ENCODE measurements at regions not wholly inside any gene's neighbourhood (a gene's known extent, or its start where the extent isn't known, plus 50 kb on each side); places are given as distances from the start of the nearest gene placed in this dataset.

DNA sequence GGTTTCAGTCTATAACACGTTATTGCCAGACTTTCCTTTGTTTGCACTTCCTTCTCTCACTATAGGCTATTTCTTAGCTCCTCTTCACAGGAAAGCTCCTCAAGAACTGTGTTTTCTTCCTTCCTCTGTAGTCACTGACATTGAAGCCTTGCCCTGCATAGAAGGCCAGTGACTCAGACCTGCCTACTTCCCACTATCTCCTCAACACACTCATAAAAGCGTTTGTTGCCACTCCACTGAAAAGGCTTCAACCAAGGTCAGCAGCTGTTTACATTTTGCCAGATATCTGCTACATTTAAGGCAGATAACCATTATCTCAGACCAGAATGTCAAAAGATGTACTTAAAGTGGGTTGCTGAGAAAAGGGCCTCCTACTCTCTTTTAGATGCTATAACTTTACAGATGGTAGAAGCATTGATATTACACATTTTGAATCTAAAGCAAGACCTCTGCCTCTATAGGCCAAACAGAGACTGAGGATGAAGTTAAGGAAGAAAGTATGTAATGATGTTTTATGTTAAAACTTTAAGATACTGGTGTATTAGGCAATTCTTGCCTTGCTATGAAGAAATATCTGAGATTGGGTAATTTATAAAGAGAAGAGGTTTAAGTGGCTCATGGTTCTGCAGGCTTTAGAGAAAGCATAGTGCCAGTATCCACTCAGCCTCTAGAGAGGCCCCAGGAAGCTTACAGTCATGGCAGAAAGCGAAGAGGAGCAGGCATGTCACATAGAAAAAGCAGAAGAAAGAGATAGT is 233.3 kb upstream of the FLRT2 start:
- DNase-seq, result no peak
- 44 to 48% methylated on average over 2 to 3 of the region's 3 CpGs for WGBS, 2 donors (ENCODE audit: low coverage in 1 of 2)

DNA sequence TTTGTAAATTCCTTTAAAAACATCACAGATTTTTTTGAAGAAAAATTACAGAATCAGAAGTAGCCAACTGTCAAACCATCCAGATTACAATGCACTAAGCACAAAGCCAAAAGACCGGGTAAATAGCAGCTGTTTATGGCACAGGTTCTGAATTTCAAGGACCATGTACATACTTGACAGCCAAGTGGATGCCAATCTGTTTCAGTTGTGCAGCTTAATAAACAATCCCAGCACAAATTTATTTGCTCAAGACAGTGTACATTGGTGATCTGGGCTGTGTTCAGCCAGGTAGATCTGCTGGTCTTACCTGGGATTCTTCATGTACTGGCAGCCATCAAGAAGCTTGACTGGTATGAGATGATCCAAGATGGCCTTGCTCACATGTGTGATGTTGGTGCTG is 229.8 kb upstream of the FLRT2 start:
- intact Hi-C loops (cut with DNase I; ENCODE audit: low total_unique reads) (no loop called here), in situ Hi-C loops (cut with MboI; ENCODE audit: low pct_ligation_motif_present in 1 of 4, low pct_unique_long_range_greater_than_20kb in 1 of 4, low sequenced_read_pairs in 3 of 4) (no loop called here)
- no peak for DNase-seq
- WGBS, 2 donors (ENCODE audit: low coverage in 1 of 2), result 85% methylated on average over 1 of the region's 1 CpG; no CpG with 5 or more reads in 1 of the 2 donors
- Histone ChIP-seq H3K9me3 (no peaks in the 10 kb centered on the region), H3K4me3 (no peak overlapping the region), H3K36me3 (no peaks in the 10 kb centered on the region), H3K27me3 (no peaks in the 10 kb centered on the region), H3K4me1 (no peaks in the 10 kb centered on the region), H3K27ac (no peak overlapping the region)
- TF ChIP-seq, protein P1, sequence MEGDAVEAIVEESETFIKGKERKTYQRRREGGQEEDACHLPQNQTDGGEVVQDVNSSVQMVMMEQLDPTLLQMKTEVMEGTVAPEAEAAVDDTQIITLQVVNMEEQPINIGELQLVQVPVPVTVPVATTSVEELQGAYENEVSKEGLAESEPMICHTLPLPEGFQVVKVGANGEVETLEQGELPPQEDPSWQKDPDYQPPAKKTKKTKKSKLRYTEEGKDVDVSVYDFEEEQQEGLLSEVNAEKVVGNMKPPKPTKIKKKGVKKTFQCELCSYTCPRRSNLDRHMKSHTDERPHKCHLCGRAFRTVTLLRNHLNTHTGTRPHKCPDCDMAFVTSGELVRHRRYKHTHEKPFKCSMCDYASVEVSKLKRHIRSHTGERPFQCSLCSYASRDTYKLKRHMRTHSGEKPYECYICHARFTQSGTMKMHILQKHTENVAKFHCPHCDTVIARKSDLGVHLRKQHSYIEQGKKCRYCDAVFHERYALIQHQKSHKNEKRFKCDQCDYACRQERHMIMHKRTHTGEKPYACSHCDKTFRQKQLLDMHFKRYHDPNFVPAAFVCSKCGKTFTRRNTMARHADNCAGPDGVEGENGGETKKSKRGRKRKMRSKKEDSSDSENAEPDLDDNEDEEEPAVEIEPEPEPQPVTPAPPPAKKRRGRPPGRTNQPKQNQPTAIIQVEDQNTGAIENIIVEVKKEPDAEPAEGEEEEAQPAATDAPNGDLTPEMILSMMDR (IDR thresholded peaks at IDR 0.05), result no peak
- TF ChIP-seq EP300 (IDR thresholded peaks at IDR 0.05; ENCODE audit: low read depth) (no peak), POLR2A (IDR thresholded peaks at IDR 0.05) (no peak), POLR2AphosphoS5 (IDR thresholded peaks at IDR 0.05) (no peak)

More for the DNA sequence above, 233.3 kb upstream of the FLRT2 start:
- Histone ChIP-seq H3K9me3 (no peaks in the 10 kb centered on the region), H3K27ac (no peak overlapping the region), H3K27me3 (no peaks in the 10 kb centered on the region), H3K4me3 (no peak overlapping the region), H3K36me3 (no peaks in the 10 kb centered on the region), H3K4me1 (no peaks in the 10 kb centered on the region)
- in situ Hi-C loops (cut with MboI; ENCODE audit: low pct_ligation_motif_present in 1 of 4, low pct_unique_long_range_greater_than_20kb in 1 of 4, low sequenced_read_pairs in 3 of 4) (no loop called here), intact Hi-C loops (cut with DNase I; ENCODE audit: low total_unique reads) (no loop called here)
- TF ChIP-seq POLR2A (IDR thresholded peaks at IDR 0.05) (no peak), EP300 (IDR thresholded peaks at IDR 0.05; ENCODE audit: low read depth) (no peak), POLR2AphosphoS5 (IDR thresholded peaks at IDR 0.05) (no peak)
- TF ChIP-seq, protein P1 (IDR thresholded peaks at IDR 0.05), result no peak

DNA sequence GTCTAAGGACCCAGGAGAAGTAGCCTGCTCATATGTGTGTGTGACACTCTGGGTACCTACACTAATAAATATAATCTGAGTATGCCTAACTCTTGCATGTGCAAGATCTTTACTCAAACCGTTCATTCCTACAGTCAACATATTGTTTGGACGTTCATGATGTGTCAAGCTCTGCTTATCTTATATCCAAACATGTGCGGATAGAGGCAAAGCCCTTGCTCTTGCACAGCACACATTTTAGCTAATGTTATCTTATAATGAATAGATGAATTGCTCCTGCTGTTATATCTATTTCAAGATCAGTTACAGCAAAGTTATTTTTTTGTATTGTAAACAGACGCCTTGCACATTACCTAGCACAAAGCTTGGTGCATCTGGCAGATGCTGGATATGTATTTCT is 228.4 kb upstream of the FLRT2 start:
- intact Hi-C loops (cut with DNase I; ENCODE audit: low total_unique reads), result no loop called here
- Histone ChIP-seq H3K27ac (no peak overlapping the region), H3K27me3 (no peaks in the 10 kb centered on the region), H3K4me3 (no peak overlapping the region), H3K9me3 (no peaks in the 10 kb centered on the region), H3K4me1 (no peaks in the 10 kb centered on the region), H3K36me3 (no peaks in the 10 kb centered on the region)
- 74 to 76% methylated on average over 3 to 4 of the region's 4 CpGs for WGBS, 2 donors (ENCODE audit: low coverage in 1 of 2)
- TF ChIP-seq POLR2AphosphoS5 (IDR thresholded peaks at IDR 0.05), result no peak
- DNase-seq, result no peak
- in situ Hi-C loops (cut with MboI; ENCODE audit: low pct_ligation_motif_present in 1 of 4, low pct_unique_long_range_greater_than_20kb in 1 of 4, low sequenced_read_pairs in 3 of 4), result no loop called here

DNA sequence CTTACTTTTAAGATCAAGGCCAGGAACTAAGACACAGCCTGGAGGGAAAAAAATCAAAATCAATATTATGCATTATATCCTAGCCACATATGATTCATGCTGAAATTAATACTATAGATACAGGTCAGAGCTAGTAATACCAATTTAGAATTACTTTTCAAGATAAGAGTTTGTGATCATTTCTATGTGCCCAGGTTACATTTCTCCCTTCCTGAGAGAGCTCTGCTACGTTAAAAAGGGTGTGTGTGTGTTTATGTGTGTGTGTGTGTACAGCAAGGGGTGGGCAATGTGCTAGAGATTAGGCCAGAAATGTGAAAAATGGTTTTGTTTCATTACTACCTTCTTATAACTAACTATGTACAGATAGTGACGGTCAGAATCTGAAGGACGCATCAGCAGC is 223.9 kb upstream of the FLRT2 start:
- 62 to 71% methylated on average over 3 of the region's 3 CpGs for WGBS, 2 donors (ENCODE audit: low coverage in 1 of 2)
- no peaks in the 10 kb centered on the region for H3K9me3 ChIP-seq

More for the DNA sequence above, 223.9 kb upstream of the FLRT2 start:
- TF ChIP-seq EP300 (IDR thresholded peaks at IDR 0.05; ENCODE audit: low read depth) (no peak), POLR2AphosphoS5 (IDR thresholded peaks at IDR 0.05) (no peak), POLR2A (IDR thresholded peaks at IDR 0.05) (no peak)
- TF ChIP-seq, protein P1 (IDR thresholded peaks at IDR 0.05), result no peak
- Histone ChIP-seq H3K4me1 (no peaks in the 10 kb centered on the region), H3K27me3 (no peaks in the 10 kb centered on the region), H3K4me3 (no peak overlapping the region), H3K27ac (no peak overlapping the region), H3K36me3 (no peaks in the 10 kb centered on the region)
- in situ Hi-C loops (cut with MboI; ENCODE audit: low pct_ligation_motif_present in 1 of 4, low pct_unique_long_range_greater_than_20kb in 1 of 4, low sequenced_read_pairs in 3 of 4) (no loop called here), intact Hi-C loops (cut with DNase I; ENCODE audit: low total_unique reads) (loop anchor here (5.0 kb wide), 1 partner anchor 1424 kb away; no protein-coding TSS in a partner anchor)
- no peak for DNase-seq

Data from transverse colon (tissue), 4 donors.